ENCODE measurements at regions not wholly inside any gene's neighbourhood (a gene's known extent, or its start where the extent isn't known, plus 50 kb on each side); places are given as distances from the start of the nearest gene placed in this dataset.
"Not testable (repeated sequence)": the region's sequence is repeated elsewhere in the genome, so short reads cannot be mapped to it uniquely, and the experiment has no call there.

DNA sequence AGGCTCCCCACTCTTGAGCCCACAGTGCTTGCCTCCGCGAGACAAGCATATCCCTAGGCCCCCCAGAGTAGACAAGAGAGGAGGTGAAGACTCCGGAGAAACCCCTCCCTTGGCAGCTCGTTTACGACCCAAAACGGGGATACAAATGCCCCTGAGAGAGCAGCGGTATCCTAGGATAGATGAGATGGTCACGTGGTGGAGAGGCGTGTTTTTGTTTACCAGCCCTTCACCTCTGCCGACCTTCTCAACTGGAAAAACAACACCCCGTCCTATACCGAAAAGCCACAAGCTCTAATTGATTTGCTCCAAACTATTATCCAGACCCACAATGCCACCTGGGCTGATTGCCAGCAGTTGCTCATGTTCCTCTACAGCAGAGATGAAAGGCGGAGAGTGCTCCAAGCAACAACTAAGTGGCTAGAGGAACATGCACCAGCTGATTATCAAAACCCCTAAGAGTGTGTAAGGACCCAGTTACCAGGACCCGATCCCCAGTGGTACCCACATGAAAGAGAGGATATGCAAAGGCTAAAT is 99.5 kb upstream of the OSBPL11 start:
- H3K36me3 ChIP-seq (ENCODE audit: control insufficient read depth in 2 of 3, insufficient read depth in 3 of 3, low read length in 3 of 3): no peaks in the 10 kb centered on the region
- DNase-seq (no peak), FAIRE-seq (no peak)
- H3K4me1 ChIP-seq (ENCODE audit: control insufficient read depth in 2 of 3, insufficient read depth in 2 of 3, low read depth in 1 of 3, low read length in 3 of 3): no peaks in the 10 kb centered on the region
- H3K27me3 ChIP-seq (ENCODE audit: control insufficient read depth, insufficient read depth, low read length): no peaks in the 10 kb centered on the region
- no peaks in the 10 kb centered on the region for H3K9me3 ChIP-seq (ENCODE audit: control insufficient read depth in 2 of 3, insufficient read depth in 1 of 3, low read length in 3 of 3)
- H3K4me3 ChIP-seq (ENCODE audit: low read length in 3 of 3): no peak overlapping the region
- intact Hi-C loops (cut with DNase I): no loop called here
- TF ChIP-seq, protein P1, sequence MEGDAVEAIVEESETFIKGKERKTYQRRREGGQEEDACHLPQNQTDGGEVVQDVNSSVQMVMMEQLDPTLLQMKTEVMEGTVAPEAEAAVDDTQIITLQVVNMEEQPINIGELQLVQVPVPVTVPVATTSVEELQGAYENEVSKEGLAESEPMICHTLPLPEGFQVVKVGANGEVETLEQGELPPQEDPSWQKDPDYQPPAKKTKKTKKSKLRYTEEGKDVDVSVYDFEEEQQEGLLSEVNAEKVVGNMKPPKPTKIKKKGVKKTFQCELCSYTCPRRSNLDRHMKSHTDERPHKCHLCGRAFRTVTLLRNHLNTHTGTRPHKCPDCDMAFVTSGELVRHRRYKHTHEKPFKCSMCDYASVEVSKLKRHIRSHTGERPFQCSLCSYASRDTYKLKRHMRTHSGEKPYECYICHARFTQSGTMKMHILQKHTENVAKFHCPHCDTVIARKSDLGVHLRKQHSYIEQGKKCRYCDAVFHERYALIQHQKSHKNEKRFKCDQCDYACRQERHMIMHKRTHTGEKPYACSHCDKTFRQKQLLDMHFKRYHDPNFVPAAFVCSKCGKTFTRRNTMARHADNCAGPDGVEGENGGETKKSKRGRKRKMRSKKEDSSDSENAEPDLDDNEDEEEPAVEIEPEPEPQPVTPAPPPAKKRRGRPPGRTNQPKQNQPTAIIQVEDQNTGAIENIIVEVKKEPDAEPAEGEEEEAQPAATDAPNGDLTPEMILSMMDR (IDR thresholded peaks at IDR 0.05; ENCODE audit: borderline replicate concordance, extremely low read depth, insufficient read depth): no peak
- no peak overlapping the region for H3K27ac ChIP-seq (ENCODE audit: low read depth in 2 of 2, low read length in 2 of 2)
- no peak overlapping the region for H3K9ac ChIP-seq (ENCODE audit: low read length in 3 of 3)

- Histone ChIP-seq H3K27ac (ENCODE audit: low read depth in 2 of 2, low read length in 2 of 2) (no peak overlapping the region), H3K36me3 (ENCODE audit: control insufficient read depth in 2 of 3, insufficient read depth in 3 of 3, low read length in 3 of 3) (no peaks in the 10 kb centered on the region), H3K27me3 (ENCODE audit: control insufficient read depth, insufficient read depth, low read length) (no peaks in the 10 kb centered on the region), H3K4me1 (ENCODE audit: control insufficient read depth in 2 of 3, insufficient read depth in 2 of 3, low read depth in 1 of 3, low read length in 3 of 3) (no peaks in the 10 kb centered on the region), H3K9me3 (ENCODE audit: control insufficient read depth in 2 of 3, insufficient read depth in 1 of 3, low read length in 3 of 3) (no peaks in the 10 kb centered on the region), H3K9ac (ENCODE audit: low read length in 3 of 3) (no peak overlapping the region), H3K4me3 (ENCODE audit: low read length in 3 of 3) (no peak overlapping the region)
- TF ChIP-seq, protein P1 (IDR thresholded peaks at IDR 0.05; ENCODE audit: borderline replicate concordance, extremely low read depth, insufficient read depth): no peak
- intact Hi-C loops (cut with DNase I): no loop called here
- DNase-seq (no peak), FAIRE-seq (no peak)
Measured at GRCh38 chr3:125695688-125696087, 100.4 kb upstream of the OSBPL11 start.

- H3K4me1 ChIP-seq (ENCODE audit: control insufficient read depth in 2 of 3, insufficient read depth in 2 of 3, low read depth in 1 of 3, low read length in 3 of 3); H3K27ac ChIP-seq (ENCODE audit: low read depth in 2 of 2, low read length in 2 of 2); FAIRE-seq; H3K9me3 ChIP-seq (ENCODE audit: control insufficient read depth in 2 of 3, insufficient read depth in 1 of 3, low read length in 3 of 3); H3K9ac ChIP-seq (ENCODE audit: low read length in 3 of 3); H3K27me3 ChIP-seq (ENCODE audit: control insufficient read depth, insufficient read depth, low read length); H3K36me3 ChIP-seq (ENCODE audit: control insufficient read depth in 2 of 3, insufficient read depth in 3 of 3, low read length in 3 of 3); H3K4me3 ChIP-seq (ENCODE audit: low read length in 3 of 3); intact Hi-C loops (cut with DNase I); DNase-seq: not testable (repeated sequence)
Measured at GRCh38 chr3:125697126-125697525, 101.8 kb upstream of the OSBPL11 start.

- H3K36me3 ChIP-seq (ENCODE audit: control insufficient read depth in 2 of 3, insufficient read depth in 3 of 3, low read length in 3 of 3); H3K4me1 ChIP-seq (ENCODE audit: control insufficient read depth in 2 of 3, insufficient read depth in 2 of 3, low read depth in 1 of 3, low read length in 3 of 3); FAIRE-seq; intact Hi-C loops (cut with DNase I); H3K27ac ChIP-seq (ENCODE audit: low read depth in 2 of 2, low read length in 2 of 2); DNase-seq; H3K4me3 ChIP-seq (ENCODE audit: low read length in 3 of 3); H3K9ac ChIP-seq (ENCODE audit: low read length in 3 of 3); H3K9me3 ChIP-seq (ENCODE audit: control insufficient read depth in 2 of 3, insufficient read depth in 1 of 3, low read length in 3 of 3); H3K27me3 ChIP-seq (ENCODE audit: control insufficient read depth, insufficient read depth, low read length): not testable (repeated sequence)
Measured at GRCh38 chr3:125697979-125698640, 102.8 kb upstream of the OSBPL11 start.
